OCI-LY7 (cell line): ENCODE measurements at regions not wholly inside any gene's neighbourhood (a gene's known extent, or its start where the extent isn't known, plus 50 kb on each side); places are given as distances from the start of the nearest gene placed in this dataset.

Experiments
- BruUV-seq: library from RNA; stranded (reverse); fragments of 400-500 nt; replicated peaks from 2 replicates; lab custom pipeline; 2021; lab: Mats Ljungman, UMichigan
- CTCF ChIA-PET: fragments of 300-600 bp; sonication (Branson Sonifier 250); formaldehyde crosslinking; loops from one replicate; lab custom pipeline; 2022; ENCODE audit warnings: antibody characterized with exemption; ENCODE audit not compliant: unreplicated experiment; lab: Charles Lee
- POLR2A ChIA-PET: fragments of 300-600 bp; sonication (Branson Sonifier 250); formaldehyde crosslinking; loops from one replicate; lab custom pipeline; 2022; ENCODE audit warnings: antibody characterized with exemption; lab: Charles Lee
- DNase-seq: peaks from one replicate; pipeline ENCODE4 v3.0.0-alpha.2; 2015; ENCODE audit warnings: low spot score
- H2AFZ ChIP-seq: fragments of 200-600 bp; sonication (generic), shearing (Covaris generic); 2 replicates; pipeline ENCODE4 v1.6.1; 2014; ENCODE audit warnings: mild to moderate bottlenecking, antibody characterized with exemption, low read length, moderate library complexity
- H3K27ac ChIP-seq: fragments of 200-600 bp; sonication (generic); 2 replicates; pipeline ENCODE4 v1.5.1; 2014; ENCODE audit warnings: mixed run types, low read depth, mild to moderate bottlenecking, moderate library complexity, low read length, inconsistent platforms; ENCODE audit not compliant: poor library complexity, severe bottlenecking
- H3K36me3 ChIP-seq: fragments of 200-600 bp; sonication (generic); 2 replicates; pipeline ENCODE4 v1.6.1; 2014; ENCODE audit warnings: mild to moderate bottlenecking, antibody characterized with exemption, low read length, moderate library complexity, mixed read lengths; ENCODE audit not compliant: insufficient read depth
- H3K4me1 ChIP-seq: fragments of 200-600 bp; sonication (generic); 2 replicates; pipeline ENCODE4 v1.5.1; 2014; ENCODE audit warnings: mild to moderate bottlenecking, low read length; ENCODE audit not compliant: insufficient read depth, poor library complexity, severe bottlenecking
- H3K4me2 ChIP-seq: fragments of 200-600 bp; sonication (generic); 2 replicates; pipeline ENCODE4 v1.6.1; 2014; ENCODE audit warnings: mild to moderate bottlenecking, low read length
- H3K4me3 ChIP-seq: fragments of 200-600 bp; sonication (generic); 2 replicates; pipeline ENCODE4 v1.5.1; 2014; ENCODE audit warnings: mild to moderate bottlenecking, low read depth, low read length; ENCODE audit not compliant: poor library complexity, severe bottlenecking
- H3K79me2 ChIP-seq: fragments of 200-600 bp; sonication (generic); 2 replicates; pipeline ENCODE4 v1.6.1; 2016; ENCODE audit warnings: low read depth, mild to moderate bottlenecking, low read length, moderate library complexity, mixed read lengths; ENCODE audit not compliant: insufficient read depth
- H3K9me2 ChIP-seq: fragments of 200-600 bp; sonication (generic); 2 replicates; pipeline ENCODE4 v1.6.1; 2016; ENCODE audit warnings: mild to moderate bottlenecking, low read length, mixed read lengths; ENCODE audit not compliant: insufficient read depth
- H3K9me3 ChIP-seq: fragments of 200-600 bp; sonication (generic); 2 replicates; pipeline ENCODE4 v1.6.1; 2014; ENCODE audit warnings: mild to moderate bottlenecking, mixed run types, low read length, mixed read lengths
- H4K20me1 ChIP-seq: fragments of 200-600 bp; sonication (generic); 2 replicates; pipeline ENCODE4 v1.6.1; 2014; ENCODE audit warnings: mild to moderate bottlenecking, antibody characterized with exemption, low read length, moderate library complexity, mixed read lengths; ENCODE audit not compliant: insufficient read depth
- CTCF ChIP-seq: fragments of 200-600 bp; sonication (generic); conservative IDR thresholded peaks from 2 replicates; pipeline ENCODE4 v1.5.1; 2014; ENCODE audit warnings: mild to moderate bottlenecking, antibody characterized with exemption, low read length, moderate library complexity, mixed read lengths
- EZH2phosphoT487 ChIP-seq: fragments of 200-600 bp; sonication (generic); IDR thresholded peaks from 2 replicates; pipeline ENCODE4 v1.6.1; 2018; ENCODE audit warnings: low read depth, borderline replicate concordance, mild to moderate bottlenecking, mixed run types, antibody characterized with exemption, low read length, moderate library complexity, mixed read lengths
- intact Hi-C: fragments of 100-400 bp; cut with micrococcal nuclease; formaldehyde crosslinking; loops from one replicate; pipeline ENCODE4 v1.10.0; 2022; ENCODE audit not compliant: unreplicated experiment

DNA sequence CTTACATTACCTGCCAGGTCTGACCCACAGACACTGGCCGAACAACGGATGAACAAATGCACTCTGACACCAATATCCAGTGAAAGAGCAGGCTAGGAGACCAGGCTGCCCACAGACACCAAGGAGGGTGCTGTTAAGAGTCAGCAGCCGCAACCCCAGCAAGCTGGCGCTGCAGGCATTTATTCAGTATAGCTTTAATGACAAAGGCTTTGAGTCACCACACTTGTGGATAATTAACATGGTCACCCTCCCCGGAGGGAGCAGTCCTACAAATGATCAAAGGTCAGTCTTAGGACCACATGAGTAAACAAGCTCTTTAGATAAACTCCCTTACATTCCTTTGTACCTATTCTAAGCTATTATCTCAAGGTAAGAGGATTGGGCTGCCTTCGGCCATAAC, 368.5 kb upstream of the GRID2 start:
- ChIA-PET POLR2A (no interaction called here), CTCF (no interaction called here)
- Histone ChIP-seq H2AFZ (no peak overlapping the region), H3K4me3 (no peak overlapping the region), H3K79me2 (no peaks in the 10 kb centered on the region), H3K4me1 (no peaks in the 10 kb centered on the region), H3K27ac (no peak overlapping the region), H3K4me2 (no peak overlapping the region), H3K36me3 (no peaks in the 10 kb centered on the region), H3K9me2 (no peaks in the 10 kb centered on the region; the same call in 1 of the 2 replicates), H3K9me3 (0 out of 2 replicates have a peak, but pooled peaks cover 3% of the 10 kb centered on the region), H4K20me1 (no peaks in the 10 kb centered on the region)
- BruUV-seq, result no TSS peak
- intact Hi-C loops, result no loop called here
- DNase-seq, result no peak
- TF ChIP-seq CTCF, result no peak
- TF ChIP-seq EZH2phosphoT487, result no peak

DNA sequence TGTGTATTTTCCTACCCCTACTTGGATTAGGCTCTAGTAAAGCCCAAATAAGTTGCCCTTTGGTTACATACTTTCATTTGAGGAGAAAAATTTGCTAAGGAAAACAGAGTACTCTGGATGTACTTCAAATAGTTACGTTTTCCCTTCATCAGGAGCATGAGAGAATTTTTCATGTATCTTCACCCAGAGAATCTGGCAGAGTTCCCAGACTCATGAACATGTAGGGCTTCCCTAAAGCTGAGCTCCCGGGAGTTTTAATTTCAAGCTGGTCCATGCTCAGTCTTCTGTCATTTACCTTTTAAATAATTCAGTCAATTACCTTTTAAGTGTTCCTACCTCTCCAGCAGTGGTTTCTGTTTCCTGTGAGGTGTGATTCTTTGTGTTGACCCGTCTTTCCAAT, 367.5 kb upstream of the GRID2 start:
- H3K36me3 ChIP-seq, result no peaks in the 10 kb centered on the region
- TF ChIP-seq EZH2phosphoT487 (no peak), CTCF (no peak)
- BruUV-seq, result no TSS peak
- H3K27ac ChIP-seq, result no peak overlapping the region
- DNase-seq, result no peak
- H3K4me1 ChIP-seq, result no peaks in the 10 kb centered on the region
- H3K4me3 ChIP-seq, result no peak overlapping the region
- H2AFZ ChIP-seq, result no peak overlapping the region
- H3K4me2 ChIP-seq, result no peak overlapping the region
- H3K9me2 ChIP-seq, result no peaks in the 10 kb centered on the region; the same call in 1 of the 2 replicates
- H3K9me3 ChIP-seq, result no peaks in the 10 kb centered on the region
- no peaks in the 10 kb centered on the region for H4K20me1 ChIP-seq
- H3K79me2 ChIP-seq, result no peaks in the 10 kb centered on the region
- intact Hi-C loops, result no loop called here
- CTCF ChIA-PET, result no interaction called here
- POLR2A ChIA-PET, result no interaction called here

GRCh38 chr4:91957963-91958362, 345.8 kb upstream of the GRID2 start:
- no peak for DNase-seq
- no peaks in the 10 kb centered on the region for H3K4me1 ChIP-seq
- H3K4me3 ChIP-seq, result no peak overlapping the region
- no peaks in the 10 kb centered on the region for H3K9me2 ChIP-seq
- CTCF ChIA-PET, result no interaction called here
- H3K79me2 ChIP-seq, result no peaks in the 10 kb centered on the region
- POLR2A ChIA-PET, result no interaction called here
- BruUV-seq, result no TSS peak
- H3K9me3 ChIP-seq, result 0 out of 2 replicates have a peak, but pooled peaks cover 4% of the 10 kb centered on the region
- no peaks in the 10 kb centered on the region for H4K20me1 ChIP-seq
- no peaks in the 10 kb centered on the region for H3K36me3 ChIP-seq
- H3K4me2 ChIP-seq, result no peak overlapping the region
- TF ChIP-seq CTCF, result no peak
- TF ChIP-seq EZH2phosphoT487, result no peak
- intact Hi-C loops, result no loop called here
- H3K27ac ChIP-seq, result no peak overlapping the region
- no peak overlapping the region for H2AFZ ChIP-seq
